ENCODE measurements at regions not wholly inside any gene's neighbourhood (a gene's known extent, or its start where the extent isn't known, plus 50 kb on each side); places are given as distances from the start of the nearest gene placed in this dataset.

DNA sequence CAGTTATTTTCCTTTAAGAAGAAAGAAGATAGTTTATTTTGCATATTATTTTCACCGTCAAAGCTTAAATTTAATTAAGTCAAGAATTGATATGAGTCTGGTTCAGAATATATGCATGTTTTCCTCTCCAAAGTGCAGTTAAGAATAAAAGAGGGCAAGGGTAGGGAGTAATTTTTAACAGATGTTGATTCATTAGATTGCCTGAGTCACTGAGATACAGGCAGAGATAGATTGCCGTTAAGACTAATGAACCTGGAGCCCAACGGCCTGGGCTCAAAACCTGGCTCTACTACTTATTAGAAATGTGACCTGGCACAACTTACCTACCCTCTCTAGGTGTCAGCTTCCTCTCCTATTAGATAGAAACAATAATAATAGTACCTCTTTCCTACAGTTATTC lies 1037.4 kb upstream of the PABPC4L start:
- H3K27ac ChIP-seq, result no peak overlapping the region
- no peaks in the 10 kb centered on the region for H3K36me3 ChIP-seq (replicated peaks)
- in situ Hi-C loops (cut with HindIII; ENCODE audit: low pct_ligation_motif_present, low sequenced_read_pairs), result no loop called here
- H3K4me3 ChIP-seq (ENCODE audit: low read depth, low read length), result no peak overlapping the region
- DNase-seq, result no peak
- TF ChIP-seq, protein P1, sequence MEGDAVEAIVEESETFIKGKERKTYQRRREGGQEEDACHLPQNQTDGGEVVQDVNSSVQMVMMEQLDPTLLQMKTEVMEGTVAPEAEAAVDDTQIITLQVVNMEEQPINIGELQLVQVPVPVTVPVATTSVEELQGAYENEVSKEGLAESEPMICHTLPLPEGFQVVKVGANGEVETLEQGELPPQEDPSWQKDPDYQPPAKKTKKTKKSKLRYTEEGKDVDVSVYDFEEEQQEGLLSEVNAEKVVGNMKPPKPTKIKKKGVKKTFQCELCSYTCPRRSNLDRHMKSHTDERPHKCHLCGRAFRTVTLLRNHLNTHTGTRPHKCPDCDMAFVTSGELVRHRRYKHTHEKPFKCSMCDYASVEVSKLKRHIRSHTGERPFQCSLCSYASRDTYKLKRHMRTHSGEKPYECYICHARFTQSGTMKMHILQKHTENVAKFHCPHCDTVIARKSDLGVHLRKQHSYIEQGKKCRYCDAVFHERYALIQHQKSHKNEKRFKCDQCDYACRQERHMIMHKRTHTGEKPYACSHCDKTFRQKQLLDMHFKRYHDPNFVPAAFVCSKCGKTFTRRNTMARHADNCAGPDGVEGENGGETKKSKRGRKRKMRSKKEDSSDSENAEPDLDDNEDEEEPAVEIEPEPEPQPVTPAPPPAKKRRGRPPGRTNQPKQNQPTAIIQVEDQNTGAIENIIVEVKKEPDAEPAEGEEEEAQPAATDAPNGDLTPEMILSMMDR (IDR thresholded peaks at IDR 0.05; ENCODE audit: low read depth, low read length, missing control alignments), result no peak
- no peaks in the 10 kb centered on the region for H3K27me3 ChIP-seq (replicated peaks)

DNA sequence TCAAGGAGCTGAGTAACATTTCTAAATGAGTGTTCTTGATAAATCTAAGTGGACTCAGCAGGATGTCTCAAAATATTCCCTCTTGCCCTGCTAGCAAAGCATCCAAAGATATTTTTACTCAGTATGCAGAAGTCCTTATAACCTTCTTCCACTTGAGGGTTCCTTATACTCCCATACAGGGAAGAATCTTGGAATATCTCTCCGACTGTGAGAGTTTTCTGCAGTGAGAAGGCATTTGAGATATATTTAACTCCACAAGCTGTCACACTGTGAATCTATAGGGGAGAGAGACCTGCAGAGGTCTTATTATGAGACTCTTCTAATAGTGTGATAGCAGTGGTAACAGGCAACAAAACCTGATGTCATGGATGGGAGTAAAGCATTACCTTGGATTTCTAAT lies 1034.5 kb upstream of the PABPC4L start:
- Histone ChIP-seq H3K27me3 (replicated peaks) (no peaks in the 10 kb centered on the region), H3K27ac (no peak overlapping the region), H3K36me3 (replicated peaks) (no peaks in the 10 kb centered on the region), H3K4me3 (ENCODE audit: low read depth, low read length) (no peak overlapping the region)
- in situ Hi-C loops (cut with HindIII; ENCODE audit: low pct_ligation_motif_present, low sequenced_read_pairs), result no loop called here
- TF ChIP-seq, protein P1 (IDR thresholded peaks at IDR 0.05; ENCODE audit: low read depth, low read length, missing control alignments), result no peak
- no peak for DNase-seq

DNA sequence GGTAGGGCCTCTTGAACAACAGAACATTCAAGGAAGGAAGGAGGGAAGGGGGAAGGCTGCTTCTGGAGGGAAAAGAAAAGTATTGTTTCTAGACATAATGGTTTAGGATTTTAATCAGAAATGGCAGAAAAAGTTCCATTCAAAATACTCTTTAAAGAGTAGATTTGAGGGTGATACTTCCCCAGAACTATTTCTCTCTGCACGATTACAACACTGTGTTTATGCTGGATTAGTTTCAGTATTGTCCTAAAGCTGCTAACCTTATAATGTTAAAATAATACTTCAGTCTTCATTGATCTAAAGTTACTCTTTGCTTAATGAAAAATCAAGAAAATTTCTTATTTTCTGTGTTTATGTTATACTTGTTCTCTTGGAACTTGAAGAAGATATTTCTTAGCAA lies 1026.3 kb upstream of the PABPC4L start:
- H3K4me3 ChIP-seq (ENCODE audit: low read depth, low read length), result no peak overlapping the region
- H3K36me3 ChIP-seq (replicated peaks), result no peaks in the 10 kb centered on the region
- in situ Hi-C loops (cut with HindIII; ENCODE audit: low pct_ligation_motif_present, low sequenced_read_pairs), result no loop called here
- DNase-seq, result no peak
- no peak overlapping the region for H3K27ac ChIP-seq
- no peaks in the 10 kb centered on the region for H3K27me3 ChIP-seq (replicated peaks)
- TF ChIP-seq, protein P1 (IDR thresholded peaks at IDR 0.05; ENCODE audit: low read depth, low read length, missing control alignments), result no peak

DNA sequence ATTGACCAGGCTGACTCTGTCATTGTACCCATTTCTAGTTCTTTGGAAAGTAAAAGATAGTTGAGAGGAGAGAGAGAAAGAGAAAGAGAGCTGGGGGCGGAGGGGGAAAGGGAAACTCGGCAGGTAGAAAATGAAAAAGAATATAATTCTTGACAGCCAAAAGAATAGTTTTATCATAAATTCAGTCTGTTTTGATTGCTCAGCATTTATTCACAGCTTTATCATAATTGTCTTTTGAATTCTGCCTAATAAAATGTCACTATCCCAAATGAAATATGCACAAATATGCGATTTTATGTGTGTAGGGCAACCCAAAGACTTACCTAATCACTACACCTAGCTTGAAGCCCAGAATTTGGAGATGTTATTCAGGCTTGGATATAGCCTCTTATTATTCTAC lies 1024.0 kb upstream of the PABPC4L start:
- no peak overlapping the region for H3K27ac ChIP-seq
- H3K27me3 ChIP-seq (replicated peaks), result no peaks in the 10 kb centered on the region
- no peak for DNase-seq
- in situ Hi-C loops (cut with HindIII; ENCODE audit: low pct_ligation_motif_present, low sequenced_read_pairs), result no loop called here
- no peaks in the 10 kb centered on the region for H3K36me3 ChIP-seq (replicated peaks)
- TF ChIP-seq, protein P1 (IDR thresholded peaks at IDR 0.05; ENCODE audit: low read depth, low read length, missing control alignments), result no peak
- no peak overlapping the region for H3K4me3 ChIP-seq (ENCODE audit: low read depth, low read length)

DNA sequence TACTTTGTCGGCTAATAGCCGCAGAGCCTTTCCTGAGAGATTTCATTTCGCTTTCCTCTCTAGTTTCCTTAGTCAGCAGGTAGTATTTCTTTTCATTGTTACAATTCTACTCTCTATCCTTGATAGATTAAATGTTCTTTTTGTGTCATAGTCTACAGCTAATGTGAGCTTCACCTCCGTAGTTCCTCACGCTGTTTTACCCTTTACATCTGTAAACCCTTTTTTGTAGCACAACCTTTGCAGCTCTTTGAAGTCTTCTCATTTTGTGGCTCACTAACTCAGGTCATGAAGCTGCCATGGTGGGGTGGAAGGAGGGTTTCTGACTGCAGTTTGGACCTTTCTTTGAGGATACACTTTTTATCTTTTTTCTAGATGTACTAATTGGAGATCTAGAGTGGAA lies 1008.8 kb upstream of the PABPC4L start:
- TF ChIP-seq, protein P1 (IDR thresholded peaks at IDR 0.05; ENCODE audit: low read depth, low read length, missing control alignments), result no peak
- Histone ChIP-seq H3K36me3 (replicated peaks) (no peaks in the 10 kb centered on the region), H3K4me3 (ENCODE audit: low read depth, low read length) (no peak overlapping the region), H3K27ac (no peak overlapping the region), H3K27me3 (replicated peaks) (no peaks in the 10 kb centered on the region)
- in situ Hi-C loops (cut with HindIII; ENCODE audit: low pct_ligation_motif_present, low sequenced_read_pairs), result no loop called here
- DNase-seq, result no peak

DNA sequence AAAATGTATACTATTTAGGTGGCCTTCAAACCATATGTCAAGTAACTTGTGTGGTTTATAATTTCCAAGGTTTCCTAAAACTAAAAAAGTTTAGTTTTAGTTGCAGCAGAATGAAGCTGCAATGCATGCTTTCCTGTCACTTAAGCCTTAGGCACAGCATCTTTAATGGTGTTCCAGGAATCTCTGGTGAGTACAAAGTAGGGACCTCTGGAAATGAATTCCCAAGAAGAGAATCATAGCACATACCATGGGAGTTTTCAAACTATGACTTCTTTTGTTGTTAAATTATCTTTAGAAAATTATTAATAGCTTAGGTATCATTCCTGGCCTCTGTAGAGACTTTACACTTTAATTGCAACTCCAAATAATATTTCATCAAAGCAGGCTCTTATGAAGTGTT lies 1005.9 kb upstream of the PABPC4L start:
- H3K4me3 ChIP-seq (ENCODE audit: low read depth, low read length), result no peak overlapping the region
- no peak for DNase-seq
- in situ Hi-C loops (cut with HindIII; ENCODE audit: low pct_ligation_motif_present, low sequenced_read_pairs), result no loop called here
- TF ChIP-seq, protein P1 (IDR thresholded peaks at IDR 0.05; ENCODE audit: low read depth, low read length, missing control alignments), result no peak
- H3K27ac ChIP-seq, result no peak overlapping the region
- H3K27me3 ChIP-seq (replicated peaks), result no peaks in the 10 kb centered on the region
- no peaks in the 10 kb centered on the region for H3K36me3 ChIP-seq (replicated peaks)
